ENCODE measurements at regions not wholly inside any gene's neighbourhood (a gene's known extent, or its start where the extent isn't known, plus 50 kb on each side); places are given as distances from the start of the nearest gene placed in this dataset.
"Not testable (repeated sequence)": the region's sequence is repeated elsewhere in the genome, so short reads cannot be mapped to it uniquely, and the experiment has no call there.

GRCh38 chr1:228944296-228944695, 209.0 kb downstream of the RHOU start:
- Mint-ChIP-seq H3K27me3 (ENCODE audit: low read depth) (no peaks in the 10 kb centered on the region), H3K4me1 (ENCODE audit: low read depth) (peaks cover 21% of the 10 kb centered on the region), H3K4me3 (no peak overlapping the region), H3K36me3 (ENCODE audit: low read depth) (no peaks in the 10 kb centered on the region), H3K27ac (no peak overlapping the region), H3K9me3 (ENCODE audit: insufficient read depth) (no peaks in the 10 kb centered on the region)
- CTCF ChIA-PET: no interaction called here
- no peak for ATAC-seq
- POLR2A ChIA-PET: no interaction called here
- DNase-seq: no peak

- Mint-ChIP-seq H3K27ac (no peak overlapping the region), H3K9me3 (ENCODE audit: insufficient read depth) (no peaks in the 10 kb centered on the region), H3K27me3 (ENCODE audit: low read depth) (no peaks in the 10 kb centered on the region), H3K36me3 (ENCODE audit: low read depth) (no peaks in the 10 kb centered on the region), H3K4me3 (no peak overlapping the region), H3K4me1 (ENCODE audit: low read depth) (peaks cover 15% of the 10 kb centered on the region)
- ChIA-PET POLR2A (no interaction called here), CTCF (no interaction called here)
- DNase-seq (no peak), ATAC-seq (no peak)
Observed at GRCh38 chr1:228944935-228945371, 209.7 kb downstream of the RHOU start.

- ChIA-PET CTCF (no interaction called here), POLR2A (no interaction called here)
- H3K27me3 Mint-ChIP-seq (ENCODE audit: low read depth): no peaks in the 10 kb centered on the region
- H3K9me3 Mint-ChIP-seq (ENCODE audit: insufficient read depth): no peaks in the 10 kb centered on the region
- H3K27ac Mint-ChIP-seq: no peak overlapping the region
- H3K36me3 Mint-ChIP-seq (ENCODE audit: low read depth): no peaks in the 10 kb centered on the region
- DNase-seq: no peak
- peaks cover 10% of the 10 kb centered on the region for H3K4me1 Mint-ChIP-seq (ENCODE audit: low read depth)
- no peak overlapping the region for H3K4me3 Mint-ChIP-seq
- no peak for ATAC-seq
Observed at GRCh38 chr1:228945885-228946284, 210.6 kb downstream of the RHOU start.

GRCh38 chr1:228949617-228950016, 214.3 kb downstream of the RHOU start:
- H3K27ac Mint-ChIP-seq; H3K4me1 Mint-ChIP-seq (ENCODE audit: low read depth); ATAC-seq; CTCF ChIA-PET; H3K36me3 Mint-ChIP-seq (ENCODE audit: low read depth); H3K27me3 Mint-ChIP-seq (ENCODE audit: low read depth); H3K4me3 Mint-ChIP-seq; DNase-seq; POLR2A ChIA-PET; H3K9me3 Mint-ChIP-seq (ENCODE audit: insufficient read depth): not testable (repeated sequence)

- Mint-ChIP-seq H3K4me3 (no peak overlapping the region), H3K9me3 (ENCODE audit: insufficient read depth) (no peaks in the 10 kb centered on the region), H3K27me3 (ENCODE audit: low read depth) (no peaks in the 10 kb centered on the region), H3K36me3 (ENCODE audit: low read depth) (no peaks in the 10 kb centered on the region), H3K4me1 (ENCODE audit: low read depth) (peaks cover 2% of the 10 kb centered on the region), H3K27ac (no peak overlapping the region)
- ChIA-PET CTCF (no interaction called here), POLR2A (no interaction called here)
- ATAC-seq (no peak), DNase-seq (no peak)
Observed at GRCh38 chr1:228953207-228953606, 217.9 kb downstream of the RHOU start.

GRCh38 chr1:228953808-228954207, 218.5 kb downstream of the RHOU start:
- CTCF ChIA-PET; H3K27me3 Mint-ChIP-seq (ENCODE audit: low read depth); DNase-seq; H3K4me3 Mint-ChIP-seq; H3K27ac Mint-ChIP-seq; H3K36me3 Mint-ChIP-seq (ENCODE audit: low read depth); POLR2A ChIA-PET; ATAC-seq; H3K4me1 Mint-ChIP-seq (ENCODE audit: low read depth); H3K9me3 Mint-ChIP-seq (ENCODE audit: insufficient read depth): not testable (repeated sequence)

- H3K4me3 Mint-ChIP-seq: no peak overlapping the region
- DNase-seq: no peak
- H3K9me3 Mint-ChIP-seq (ENCODE audit: insufficient read depth): no peaks in the 10 kb centered on the region
- H3K4me1 Mint-ChIP-seq (ENCODE audit: low read depth): peaks cover 2% of the 10 kb centered on the region
- ChIA-PET CTCF (no interaction called here), POLR2A (no interaction called here)
- H3K27ac Mint-ChIP-seq: no peak overlapping the region
- H3K36me3 Mint-ChIP-seq (ENCODE audit: low read depth): no peaks in the 10 kb centered on the region
- no peaks in the 10 kb centered on the region for H3K27me3 Mint-ChIP-seq (ENCODE audit: low read depth)
- no peak for ATAC-seq
Observed at GRCh38 chr1:228955691-228956090, 220.4 kb downstream of the RHOU start.

GRCh38 chr1:228956864-228957263, 221.6 kb downstream of the RHOU start:
- ChIA-PET CTCF (no interaction called here), POLR2A (no interaction called here)
- Mint-ChIP-seq H3K36me3 (ENCODE audit: low read depth) (no peaks in the 10 kb centered on the region), H3K27ac (no peak overlapping the region), H3K27me3 (ENCODE audit: low read depth) (no peaks in the 10 kb centered on the region), H3K4me3 (no peak overlapping the region), H3K9me3 (ENCODE audit: insufficient read depth) (no peaks in the 10 kb centered on the region), H3K4me1 (ENCODE audit: low read depth) (peaks cover 2% of the 10 kb centered on the region)
- ATAC-seq (no peak), DNase-seq (no peak)

GRCh38 chr1:228957535-228957934, 222.3 kb downstream of the RHOU start:
- ATAC-seq (no peak), DNase-seq (no peak)
- Mint-ChIP-seq H3K4me1 (ENCODE audit: low read depth) (peaks cover 2% of the 10 kb centered on the region), H3K36me3 (ENCODE audit: low read depth) (no peaks in the 10 kb centered on the region), H3K4me3 (no peak overlapping the region), H3K27me3 (ENCODE audit: low read depth) (no peaks in the 10 kb centered on the region), H3K9me3 (ENCODE audit: insufficient read depth) (no peaks in the 10 kb centered on the region), H3K27ac (no peak overlapping the region)
- CTCF ChIA-PET: no interaction called here
- POLR2A ChIA-PET: no interaction called here

- Mint-ChIP-seq H3K36me3 (ENCODE audit: low read depth) (no peaks in the 10 kb centered on the region), H3K27ac (no peak overlapping the region), H3K4me1 (ENCODE audit: low read depth) (peaks cover 1% of the 10 kb centered on the region), H3K4me3 (no peak overlapping the region), H3K27me3 (ENCODE audit: low read depth) (no peaks in the 10 kb centered on the region), H3K9me3 (ENCODE audit: insufficient read depth) (no peaks in the 10 kb centered on the region)
- ChIA-PET CTCF (no interaction called here), POLR2A (no interaction called here)
- DNase-seq: no peak
- ATAC-seq: no peak
Observed at GRCh38 chr1:228958121-228958520, 222.8 kb downstream of the RHOU start.

GRCh38 chr1:228958741-228959140, 223.5 kb downstream of the RHOU start:
- H3K27me3 Mint-ChIP-seq (ENCODE audit: low read depth): peaks cover under 1% of the 10 kb centered on the region
- H3K36me3 Mint-ChIP-seq (ENCODE audit: low read depth): no peaks in the 10 kb centered on the region

GRCh38 chr1:228960705-228961104, 225.4 kb downstream of the RHOU start:
- H3K4me3 Mint-ChIP-seq: no peak overlapping the region
- H3K27me3 Mint-ChIP-seq (ENCODE audit: low read depth): peaks cover 2% of the 10 kb centered on the region
- POLR2A ChIA-PET: no interaction called here

More at GRCh38 chr1:228958741-228959140, 223.5 kb downstream of the RHOU start:
- Mint-ChIP-seq H3K9me3 (ENCODE audit: insufficient read depth) (no peaks in the 10 kb centered on the region), H3K4me1 (ENCODE audit: low read depth) (no peaks in the 10 kb centered on the region), H3K27ac (no peak overlapping the region), H3K4me3 (no peak overlapping the region)
- CTCF ChIA-PET: no interaction called here
- no peak for ATAC-seq
- POLR2A ChIA-PET: no interaction called here
- no peak for DNase-seq

GRCh38 chr1:228961511-228961910, 226.2 kb downstream of the RHOU start:
- Mint-ChIP-seq H3K9me3 (ENCODE audit: insufficient read depth) (no peaks in the 10 kb centered on the region), H3K4me3 (no peak overlapping the region), H3K36me3 (ENCODE audit: low read depth) (no peaks in the 10 kb centered on the region), H3K27ac (no peak overlapping the region), H3K27me3 (ENCODE audit: low read depth) (peaks cover 6% of the 10 kb centered on the region), H3K4me1 (ENCODE audit: low read depth) (no peaks in the 10 kb centered on the region)
- ATAC-seq: no peak
- DNase-seq: no peak
- ChIA-PET CTCF (no interaction called here), POLR2A (no interaction called here)

More at GRCh38 chr1:228960705-228961104, 225.4 kb downstream of the RHOU start:
- H3K4me1 Mint-ChIP-seq (ENCODE audit: low read depth): no peaks in the 10 kb centered on the region
- CTCF ChIA-PET: no interaction called here
- DNase-seq: no peak
- no peaks in the 10 kb centered on the region for H3K36me3 Mint-ChIP-seq (ENCODE audit: low read depth)
- no peak for ATAC-seq
- H3K27ac Mint-ChIP-seq: no peak overlapping the region
- no peaks in the 10 kb centered on the region for H3K9me3 Mint-ChIP-seq (ENCODE audit: insufficient read depth)
